Small intestine (tissue), 7 donors: ENCODE measurements at regions not wholly inside any gene's neighbourhood (a gene's known extent, or its start where the extent isn't known, plus 50 kb on each side); places are given as distances from the start of the nearest gene placed in this dataset.

Source experiments
- DNase-seq, 2 donors: peaks; one replicate each; pipeline versions ENCODE4 v3.0.0 to v3.0.0-alpha.2; 2013
- FAIRE-seq: peaks from 2 replicates; lab custom pipeline; 2012; peaks lifted over from hg19 to GRCh38; lab: Jason Lieb, UNC
- H3K27ac ChIP-seq, 3 donors: one replicate each; pipeline ENCODE4 v1.5.1; 2013; ENCODE audit warnings: low read length in 2 of 3, mild to moderate bottlenecking in 2 of 3, control low read depth in 1 of 3, inconsistent platforms in 1 of 3, low read depth in 1 of 3, moderate library complexity in 1 of 3
- H3K27me3 ChIP-seq, 3 donors: one replicate each; pipeline ENCODE4 v1.6.1; 2013; ENCODE audit warnings: low read length in 3 of 3, inconsistent platforms in 1 of 3; ENCODE audit not compliant: control insufficient read depth in 3 of 3, insufficient read depth in 3 of 3
- H3K36me3 ChIP-seq, 3 donors: one replicate each; pipeline ENCODE4 v1.6.1; 2013; ENCODE audit warnings: low read length in 3 of 3, inconsistent platforms in 1 of 3, low read depth in 1 of 3, mild to moderate bottlenecking in 1 of 3, moderate library complexity in 1 of 3; ENCODE audit not compliant: control insufficient read depth in 3 of 3, insufficient read depth in 2 of 3
- H3K4me1 ChIP-seq, 3 donors: one replicate each; pipeline ENCODE4 v1.6.1; 2013; ENCODE audit warnings: low read length in 2 of 3, inconsistent platforms in 1 of 3, low read depth in 1 of 3, mild to moderate bottlenecking in 1 of 3, moderate library complexity in 1 of 3; ENCODE audit not compliant: control insufficient read depth in 3 of 3, insufficient read depth in 2 of 3
- H3K4me3 ChIP-seq, 3 donors: one replicate each; pipeline ENCODE4 v1.5.1; 2013; ENCODE audit warnings: low read length in 3 of 3, control low read depth in 1 of 3, inconsistent platforms in 1 of 3, low read depth in 1 of 3, mild to moderate bottlenecking in 1 of 3, moderate library complexity in 1 of 3
- H3K9me3 ChIP-seq, 2 donors: one replicate each; pipeline ENCODE4 v1.6.1; 2013; ENCODE audit warnings: low read depth in 1 of 2, low read length in 1 of 2; ENCODE audit not compliant: control insufficient read depth in 2 of 2, insufficient read depth in 1 of 2
- WGBS, 3 donors: extraction: QIAGEN DNeasy Blood & Tissue Kit; methylation state at CpG; one replicate each; pipeline ENCODE4 v1.1.7; 2013; 5-methylcytosine and 5-hydroxymethylcytosine counted together
- donor health status: healthy with polysubstance abuse.
- donor health status: control.
- donor health status: control.
- donor health status: Bipolar disorder and iron deficiency.
- donor health status: healthy.

DNA sequence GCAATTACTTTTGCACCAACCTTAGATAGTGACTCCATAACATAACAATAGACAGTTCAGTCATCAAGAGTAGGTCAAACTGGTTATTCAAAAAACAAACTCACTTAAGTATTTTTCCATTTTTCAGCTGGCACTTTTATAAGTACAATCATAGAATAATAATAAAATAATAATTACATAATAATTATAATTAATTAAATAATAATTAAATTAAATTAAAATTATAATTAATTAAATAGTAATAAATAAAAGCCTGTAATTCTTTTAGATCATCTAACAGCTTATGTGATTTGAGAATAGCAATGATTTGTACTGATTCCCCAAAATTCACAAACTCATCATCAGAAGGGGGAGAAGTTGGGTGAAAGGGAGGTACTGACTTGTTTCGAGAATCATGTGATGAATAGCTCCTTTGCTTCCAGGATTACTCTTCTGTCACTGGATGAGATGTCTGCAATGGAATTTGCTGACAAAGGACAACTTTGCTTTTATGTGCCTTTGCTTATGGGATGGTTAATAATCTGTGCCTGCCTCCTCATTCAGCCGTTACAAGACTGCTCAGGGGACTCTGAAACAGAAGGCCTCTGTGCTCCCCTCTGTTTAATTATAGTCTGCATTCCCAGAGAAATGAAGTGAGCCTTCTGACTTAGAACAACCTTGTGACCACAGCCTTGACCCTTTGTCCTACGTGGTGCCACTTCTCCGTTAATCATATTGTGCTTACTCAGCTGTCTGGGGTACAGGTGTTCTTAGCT is 104.8 kb upstream of the ENPEP start:
- WGBS, 3 donors, result 78 to 82% (median 80%) methylated on average over 4 of the region's 4 CpGs
- DNase-seq, result peak in 1 of 2 donors; percentile 59
- Histone ChIP-seq H3K4me1 (no peaks in the 10 kb centered on the region), H3K36me3 (no peaks in the 10 kb centered on the region), H3K9me3 (no peaks in the 10 kb centered on the region), H3K27ac (no peak overlapping the region), H3K4me3 (no peak overlapping the region), H3K27me3 (no peaks in the 10 kb centered on the region)
- no peak for FAIRE-seq

DNA sequence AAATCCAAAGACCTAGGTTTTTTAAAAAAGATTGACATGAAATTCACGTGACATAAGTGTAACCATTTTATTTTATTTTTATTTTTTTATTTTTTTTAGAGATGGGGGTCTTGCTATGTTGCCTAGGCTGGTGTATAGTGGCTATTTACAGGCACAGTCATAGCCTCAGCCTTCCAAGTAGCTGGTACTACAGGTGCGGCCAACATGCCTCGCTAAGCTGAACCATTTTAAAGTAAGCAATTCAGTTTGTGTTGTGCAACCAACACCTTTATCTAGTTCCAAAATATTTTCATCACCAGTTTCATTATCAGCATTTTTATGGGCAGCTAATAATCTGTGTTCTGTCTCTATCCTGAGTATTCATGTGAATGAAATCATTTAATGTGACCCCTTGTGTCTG is 107.5 kb upstream of the ENPEP start:
- H3K27me3 ChIP-seq, result no peaks in the 10 kb centered on the region
- DNase-seq (no peak), FAIRE-seq (no peak)
- no peaks in the 10 kb centered on the region for H3K9me3 ChIP-seq
- H3K27ac ChIP-seq, result no peak overlapping the region
- WGBS, 3 donors, result 72 to 85% (median 80%) methylated on average over 3 of the region's 3 CpGs
- H3K36me3 ChIP-seq, result no peaks in the 10 kb centered on the region
- H3K4me3 ChIP-seq, result no peak overlapping the region
- peaks cover 4 to 15% (median 4%) of the 10 kb centered on the region in 3 donors for H3K4me1 ChIP-seq

DNA sequence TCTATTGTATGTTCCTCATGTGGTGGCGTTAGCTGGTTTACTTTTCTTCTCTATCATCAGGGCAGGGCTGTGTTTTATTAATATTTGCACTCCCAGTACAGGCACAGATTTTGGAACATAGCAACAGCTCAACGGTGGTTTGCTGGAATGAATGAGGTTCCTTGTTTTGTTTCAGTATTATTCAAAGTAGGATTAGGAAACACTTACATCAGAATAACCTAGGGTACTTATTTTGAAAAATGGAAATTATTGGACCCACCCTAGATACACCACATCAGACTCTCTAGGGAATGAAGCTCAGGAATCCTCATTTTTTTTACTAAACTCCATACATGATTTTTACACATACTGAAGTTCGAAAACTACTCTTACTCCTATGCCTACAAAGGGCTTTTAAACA is 108.8 kb upstream of the ENPEP start:
- no peak for FAIRE-seq
- peaks cover 4 to 15% (median 4%) of the 10 kb centered on the region in 3 donors for H3K4me1 ChIP-seq
- no peak for DNase-seq
- 78 to 82% (median 81%) methylated on average over 3 of the region's 3 CpGs for WGBS, 3 donors
- no peaks in the 10 kb centered on the region for H3K27me3 ChIP-seq
- H3K36me3 ChIP-seq, result no peaks in the 10 kb centered on the region
- H3K4me3 ChIP-seq, result no peak overlapping the region
- H3K27ac ChIP-seq, result no peak overlapping the region
- no peaks in the 10 kb centered on the region for H3K9me3 ChIP-seq

DNA sequence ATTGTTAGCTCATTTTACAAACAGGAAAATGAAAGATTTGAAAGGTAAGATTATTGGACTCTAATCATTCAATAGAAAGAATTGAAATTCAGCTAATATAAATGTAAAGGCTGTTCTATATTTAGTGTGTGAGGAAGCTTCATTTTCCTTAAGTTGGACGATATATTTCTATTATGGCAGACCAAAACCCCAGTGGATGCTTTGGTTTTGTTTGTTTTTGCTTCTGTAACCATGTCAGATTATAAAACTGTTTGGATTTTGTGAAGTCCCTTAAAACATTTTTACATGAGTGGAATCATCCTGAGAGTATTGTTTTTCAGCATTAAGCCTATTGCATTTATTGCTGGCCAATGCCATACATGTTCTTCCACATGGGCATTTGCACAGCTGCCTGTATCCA is 110.2 kb upstream of the ENPEP start:
- Histone ChIP-seq H3K27ac (peak overlapping the region in 1 of 3 donors; percentile 71), H3K36me3 (no peaks in the 10 kb centered on the region), H3K27me3 (no peaks in the 10 kb centered on the region), H3K4me1 (peaks cover 4 to 15% (median 4%) of the 10 kb centered on the region in 3 donors), H3K9me3 (no peaks in the 10 kb centered on the region), H3K4me3 (no peak overlapping the region)
- 63 to 79% (median 73%) methylated on average over 1 of the region's 1 CpG for WGBS, 3 donors
- no peak for FAIRE-seq
- no peak for DNase-seq

DNA sequence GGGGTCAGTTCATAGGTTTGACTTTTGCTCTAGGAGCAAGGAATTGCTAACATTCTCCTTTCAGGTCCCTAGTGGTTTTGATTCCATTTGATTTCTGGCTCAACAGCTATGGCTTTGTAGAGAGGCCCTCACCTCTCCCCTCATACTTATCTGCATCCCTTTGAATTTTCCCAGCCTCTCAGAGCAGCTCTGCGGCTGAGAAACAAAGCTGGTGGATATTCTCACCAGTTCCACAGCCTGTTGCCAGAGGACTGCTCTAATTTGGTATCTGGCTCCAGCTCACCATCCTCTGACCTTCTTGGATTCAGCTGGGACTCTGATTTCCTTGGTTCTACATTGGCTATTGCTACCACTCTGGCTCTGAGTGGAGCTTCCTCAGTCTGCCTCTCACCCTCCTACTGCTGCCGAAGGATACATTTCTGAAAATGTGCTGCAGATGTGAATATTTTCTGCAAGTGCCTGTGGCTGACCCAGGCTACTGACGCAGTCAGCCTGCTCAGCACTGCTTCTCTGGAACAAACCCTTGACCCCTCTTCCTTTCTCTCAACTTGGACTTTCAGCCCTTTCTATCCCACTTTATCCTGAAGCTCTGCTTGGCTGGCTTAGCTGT is 110.9 kb upstream of the ENPEP start:
- peak; percentile 68 to 73 for DNase-seq
- no peak overlapping the region for H3K4me3 ChIP-seq
- H3K4me1 ChIP-seq, result peaks cover 4 to 15% (median 4%) of the 10 kb centered on the region in 3 donors
- 34 to 51% (median 40%) methylated on average over 3 of the region's 3 CpGs for WGBS, 3 donors
- no peak for FAIRE-seq
- H3K36me3 ChIP-seq, result no peaks in the 10 kb centered on the region
- no peaks in the 10 kb centered on the region for H3K27me3 ChIP-seq
- no peaks in the 10 kb centered on the region for H3K9me3 ChIP-seq
- peak overlapping the region; percentile 12 to 71 (median 25) for H3K27ac ChIP-seq

DNA sequence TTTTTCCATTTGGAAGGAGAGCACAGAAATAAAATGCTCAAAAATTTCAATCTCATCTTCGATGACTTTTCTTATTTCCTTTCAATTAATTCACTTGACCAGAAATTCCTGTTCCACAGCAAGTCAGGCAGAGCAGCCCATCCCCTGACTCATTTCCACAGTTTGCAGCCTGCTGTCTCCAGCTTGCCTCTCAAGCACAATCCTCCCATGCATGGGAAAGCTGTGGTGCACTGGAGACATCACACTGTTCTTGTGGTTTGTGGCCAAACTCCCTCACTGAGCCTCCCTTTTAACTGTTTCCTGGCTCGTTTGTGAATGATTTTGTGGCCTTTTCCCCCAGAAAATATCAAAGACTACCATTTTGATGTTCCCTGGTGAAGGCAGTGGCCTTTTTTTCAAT is 114.0 kb upstream of the ENPEP start:
- DNase-seq (no peak), FAIRE-seq (no peak)
- Histone ChIP-seq H3K36me3 (no peaks in the 10 kb centered on the region), H3K27ac (no peak overlapping the region), H3K27me3 (no peaks in the 10 kb centered on the region), H3K4me1 (peaks cover 4 to 15% (median 4%) of the 10 kb centered on the region in 3 donors), H3K4me3 (no peak overlapping the region), H3K9me3 (no peaks in the 10 kb centered on the region)
- 41 to 59% (median 52%) methylated on average over 2 of the region's 2 CpGs for WGBS, 3 donors

DNA sequence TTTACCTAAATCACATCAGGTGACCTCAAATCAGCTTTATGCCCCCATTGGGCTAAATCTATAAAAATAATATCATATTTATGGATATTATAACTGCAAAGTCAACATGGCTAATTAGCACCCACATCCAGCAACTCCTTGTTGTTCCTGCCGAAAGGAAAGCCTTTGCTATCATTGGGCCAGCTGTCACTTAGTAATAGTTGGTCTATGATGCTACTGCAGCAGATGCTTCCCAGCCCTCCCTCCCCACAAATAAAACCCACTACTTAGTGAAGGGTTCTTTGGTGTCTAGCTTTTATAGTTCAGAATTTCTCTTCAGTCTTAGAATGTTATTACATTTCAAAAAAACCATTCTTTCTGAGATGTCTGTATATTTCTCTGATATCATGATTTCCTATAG is 116.9 kb upstream of the ENPEP start:
- WGBS, 3 donors, result 56 to 98% (median 91%) methylated on average over 1 of the region's 1 CpG
- FAIRE-seq (no peak), DNase-seq (no peak)
- H3K9me3 ChIP-seq, result no peaks in the 10 kb centered on the region
- H3K27ac ChIP-seq, result no peak overlapping the region
- no peaks in the 10 kb centered on the region for H3K36me3 ChIP-seq
- no peaks in the 10 kb centered on the region for H3K4me1 ChIP-seq
- no peaks in the 10 kb centered on the region for H3K27me3 ChIP-seq
- H3K4me3 ChIP-seq, result no peak overlapping the region

DNA sequence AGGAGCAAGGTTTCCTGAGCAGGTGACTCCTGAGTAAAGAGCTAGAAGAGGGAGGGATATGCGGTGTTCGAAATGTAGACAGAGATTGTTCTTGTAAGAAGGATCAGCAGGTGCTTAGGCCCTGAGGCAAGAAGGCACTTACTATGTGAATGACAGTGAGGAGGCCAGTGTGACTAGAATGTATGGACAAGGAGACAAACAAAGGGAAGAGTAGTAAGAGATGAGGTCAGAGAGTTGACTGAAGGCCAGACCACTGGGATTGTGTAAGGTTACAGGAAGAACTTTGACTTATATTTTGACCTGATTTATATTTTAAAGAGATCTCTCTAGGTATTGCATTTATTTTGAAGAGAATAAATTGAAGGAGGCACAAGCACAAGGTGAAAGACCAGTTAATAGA is 118.4 kb upstream of the ENPEP start:
- H3K27ac ChIP-seq, result no peak overlapping the region
- H3K36me3 ChIP-seq, result no peaks in the 10 kb centered on the region
- no peak for FAIRE-seq
- no peak overlapping the region for H3K4me3 ChIP-seq
- 95 to 98% (median 97%) methylated on average over 2 of the region's 2 CpGs for WGBS, 3 donors
- peak in 1 of 2 donors; percentile 18 for DNase-seq
- no peaks in the 10 kb centered on the region for H3K9me3 ChIP-seq
- no peaks in the 10 kb centered on the region for H3K27me3 ChIP-seq
- no peaks in the 10 kb centered on the region for H3K4me1 ChIP-seq
